Mesenchymal stem cell (in vitro differentiated cells and primary cell): ENCODE measurements at regions not wholly inside any gene's neighbourhood (a gene's known extent, or its start where the extent isn't known, plus 50 kb on each side); places are given as distances from the start of the nearest gene placed in this dataset.

ENCODE experiments used
- DNase-seq: peaks from one replicate; pipeline ENCODE4 v3.0.0-alpha.2; 2013
- H2AFZ ChIP-seq: one replicate; pipeline ENCODE4 v1.6.1; 2013; ENCODE audit warnings: low read depth, mild to moderate bottlenecking, control low read depth, inconsistent platforms, low read length, moderate library complexity
- H2AK5ac ChIP-seq: 2 replicates; pipeline ENCODE4 v1.6.1; 2013; ENCODE audit warnings: low read length, moderate library complexity, mild to moderate bottlenecking, inconsistent platforms; ENCODE audit not compliant: severe bottlenecking
- H2BK120ac ChIP-seq: one replicate; pipeline ENCODE4 v1.6.1; 2013; ENCODE audit warnings: low read depth, mild to moderate bottlenecking, inconsistent platforms, low read length, moderate library complexity
- H2BK12ac ChIP-seq, 2 experiments: one replicate each; pipeline ENCODE4 v1.6.1; 2013; ENCODE audit warnings: inconsistent platforms in 2 of 2, low read length in 2 of 2, mild to moderate bottlenecking in 2 of 2, moderate library complexity in 2 of 2, control low read depth in 1 of 2
- H2BK15ac ChIP-seq: one replicate; pipeline ENCODE4 v1.6.1; 2013; ENCODE audit warnings: mild to moderate bottlenecking, low read depth, inconsistent platforms; ENCODE audit not compliant: poor library complexity, severe bottlenecking
- H2BK5ac ChIP-seq: 2 replicates; pipeline ENCODE4 v1.6.1; 2013; ENCODE audit warnings: low read depth, mild to moderate bottlenecking, low read length, control low read depth, inconsistent platforms; ENCODE audit not compliant: poor library complexity, severe bottlenecking
- H3K14ac ChIP-seq, 2 experiments: one replicate each; pipeline ENCODE4 v1.6.1; 2013; ENCODE audit warnings: inconsistent platforms in 2 of 2, low read length in 2 of 2, control low read depth in 1 of 2, mild to moderate bottlenecking in 1 of 2, moderate library complexity in 1 of 2
- H3K18ac ChIP-seq, 2 experiments: one replicate each; pipeline ENCODE4 v1.6.1; 2013; ENCODE audit warnings: inconsistent platforms in 2 of 2, low read length in 2 of 2, control low read depth in 1 of 2, low read depth in 1 of 2, mild to moderate bottlenecking in 1 of 2
- H3K23ac ChIP-seq, 2 experiments: one replicate each; pipeline ENCODE4 v1.6.1; 2013; ENCODE audit warnings: inconsistent platforms in 2 of 2, low read length in 2 of 2, mild to moderate bottlenecking in 2 of 2, moderate library complexity in 2 of 2, control low read depth in 1 of 2
- H3K27ac ChIP-seq: 2 replicates; pipeline ENCODE4 v1.5.1; 2013; ENCODE audit warnings: mild to moderate bottlenecking, moderate library complexity, low read length, control low read depth, inconsistent platforms; ENCODE audit not compliant: poor library complexity, severe bottlenecking
- H3K27me3 ChIP-seq, 2 experiments: 2 replicates each; pipeline versions ENCODE4 v1.6.1 to v1.7.0; 2013; ENCODE audit warnings: low read length in 2 of 2, mild to moderate bottlenecking in 2 of 2, moderate library complexity in 2 of 2, control low read depth in 1 of 2, inconsistent platforms in 1 of 2; ENCODE audit not compliant: control insufficient read depth in 1 of 2, insufficient read depth in 1 of 2
- H3K36me3 ChIP-seq, 2 experiments: 2 replicates each; pipeline versions ENCODE4 v1.6.1 to v1.7.0; 2013; ENCODE audit warnings: low read length in 2 of 2, control low read depth in 1 of 2, inconsistent platforms in 1 of 2, low read depth in 1 of 2, mild to moderate bottlenecking in 1 of 2; ENCODE audit not compliant: insufficient read depth in 2 of 2, control insufficient read depth in 1 of 2
- H3K4ac ChIP-seq, 2 experiments: one replicate each; pipeline ENCODE4 v1.6.1; 2013; ENCODE audit warnings: inconsistent platforms in 2 of 2, low read length in 2 of 2, mild to moderate bottlenecking in 2 of 2, moderate library complexity in 2 of 2, control low read depth in 1 of 2, low read depth in 1 of 2
- H3K4me1 ChIP-seq: 2 replicates; pipeline ENCODE4 v1.6.1; 2013; ENCODE audit warnings: low read depth, low read length, control low read depth; ENCODE audit not compliant: control insufficient read depth, insufficient read depth
- H3K4me2 ChIP-seq: 2 replicates; pipeline ENCODE4 v1.6.1; 2013; ENCODE audit warnings: low read length, mild to moderate bottlenecking, inconsistent platforms; ENCODE audit not compliant: poor library complexity, severe bottlenecking
- H3K4me3 ChIP-seq, 2 experiments: 2 replicates each; pipeline versions ENCODE4 v1.5.1 to v1.7.0; 2013; ENCODE audit warnings: low read length in 2 of 2, mild to moderate bottlenecking in 2 of 2, control low read depth in 1 of 2, low read depth in 1 of 2; ENCODE audit not compliant: insufficient read depth in 1 of 2
- H3K79me1 ChIP-seq: replicated peaks from 2 replicates; pipeline ENCODE4 v1.6.1; 2013; ENCODE audit warnings: mild to moderate bottlenecking, control low read depth, low read length, inconsistent platforms; ENCODE audit not compliant: poor library complexity, severe bottlenecking
- H3K9ac ChIP-seq: 2 replicates; pipeline ENCODE4 v1.7.0; 2013; ENCODE audit warnings: mild to moderate bottlenecking, low read length, moderate library complexity
- H3K9me3 ChIP-seq: 2 replicates; pipeline ENCODE4 v1.7.0; 2013; ENCODE audit warnings: mild to moderate bottlenecking, low read length; ENCODE audit not compliant: control insufficient read depth
- H4K8ac ChIP-seq: one replicate; pipeline ENCODE4 v1.6.1; 2013; ENCODE audit warnings: inconsistent platforms, mild to moderate bottlenecking, low read length, moderate library complexity
- H4K91ac ChIP-seq: one replicate; pipeline ENCODE4 v1.6.1; 2013; ENCODE audit warnings: mild to moderate bottlenecking, low read length, inconsistent platforms
- WGBS: methylation state at CpG from one replicate; pipeline ENCODE4 v1.1.7; 2013; ENCODE audit warnings: mixed read lengths; 5-methylcytosine and 5-hydroxymethylcytosine counted together

DNA sequence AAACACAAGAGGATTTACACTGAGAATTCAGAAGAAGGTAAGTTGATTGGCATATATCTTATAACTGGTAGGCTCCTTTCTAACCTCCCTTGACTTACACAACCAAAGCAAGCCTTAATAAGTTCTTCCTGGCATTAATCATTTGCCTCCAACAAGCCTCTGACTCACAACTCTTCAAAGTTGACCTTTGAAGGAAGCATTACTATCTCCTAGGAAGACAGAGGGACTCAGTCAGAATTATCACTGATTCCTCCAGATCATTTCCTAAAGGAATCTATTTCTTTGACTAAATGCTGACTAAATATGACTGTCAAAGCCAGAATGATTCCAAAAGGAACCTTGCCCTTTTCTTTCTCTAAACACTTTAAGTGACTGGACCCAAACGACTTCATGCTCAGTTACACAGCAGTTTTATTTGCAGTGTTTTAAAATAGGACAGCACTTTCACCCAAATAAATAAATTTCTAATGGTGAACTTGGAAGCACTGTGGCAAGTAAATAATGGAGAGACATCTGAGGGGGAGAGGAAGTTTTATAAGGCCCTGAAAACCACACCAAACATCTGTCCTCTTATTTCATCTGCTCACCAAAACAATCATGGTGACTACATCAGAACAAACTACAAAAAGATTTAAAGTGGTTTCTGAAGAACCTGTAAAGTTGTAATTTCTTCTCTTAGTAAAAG lies 128.2 kb downstream of the KLHL28 start:
- H3K18ac ChIP-seq = no peak overlapping the region
- H3K4ac ChIP-seq = no peak overlapping the region
- no peaks in the 10 kb centered on the region for H3K36me3 ChIP-seq
- whole genome bisulfite sequencing = no CpG with 5 or more reads among the region's 1 CpG
- no peak overlapping the region for H2BK12ac ChIP-seq
- no peak overlapping the region for H4K8ac ChIP-seq
- DNase-seq = peak; percentile 65
- no peaks in the 10 kb centered on the region for H3K27me3 ChIP-seq
- no peak overlapping the region for H3K27ac ChIP-seq
- H2BK15ac ChIP-seq = no peak overlapping the region
- H2AK5ac ChIP-seq = no peak overlapping the region
- no peak overlapping the region for H2BK120ac ChIP-seq
- H3K4me2 ChIP-seq = no peak overlapping the region
- no peak overlapping the region for H3K14ac ChIP-seq
- H3K9me3 ChIP-seq = no peaks in the 10 kb centered on the region
- no peak overlapping the region for H3K23ac ChIP-seq
- H4K91ac ChIP-seq = no peak overlapping the region
- no peaks in the 10 kb centered on the region for H3K4me1 ChIP-seq
- no peaks in the 10 kb centered on the region for H3K79me1 ChIP-seq
- no peak overlapping the region for H2AFZ ChIP-seq
- H2BK5ac ChIP-seq = no peak overlapping the region
- peak overlapping the region; percentile 40 for H3K9ac ChIP-seq
- H3K4me3 ChIP-seq = no peak overlapping the region

DNA sequence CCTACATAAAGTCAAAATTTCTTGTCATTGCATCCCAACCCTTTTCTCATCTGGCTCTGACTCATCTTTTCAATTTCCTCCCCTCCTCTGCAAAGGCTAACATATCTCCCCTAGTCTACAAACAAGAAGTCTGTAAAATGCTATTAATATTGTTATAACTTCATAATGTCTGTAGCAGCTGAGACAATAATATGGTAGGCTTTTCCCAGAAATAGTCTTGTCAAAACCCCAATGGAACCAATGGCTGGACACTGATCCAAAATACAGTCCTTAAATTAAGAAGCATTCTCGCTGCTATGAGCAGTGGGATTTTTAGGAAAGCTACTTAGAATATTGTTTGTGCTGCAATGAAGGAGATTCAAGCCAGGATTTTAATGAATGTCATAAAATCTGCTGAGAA lies 131.4 kb downstream of the KLHL28 start:
- Histone ChIP-seq H3K4me2 (no peak overlapping the region), H2BK5ac (no peak overlapping the region), H2AFZ (no peak overlapping the region), H2BK120ac (no peak overlapping the region), H2AK5ac (no peak overlapping the region), H3K4me3 (no peak overlapping the region), H2BK12ac (no peak overlapping the region), H3K36me3 (no peaks in the 10 kb centered on the region), H2BK15ac (no peak overlapping the region), H4K91ac (no peak overlapping the region), H3K9ac (no peak overlapping the region), H3K79me1 (no peaks in the 10 kb centered on the region), H3K18ac (no peak overlapping the region), H3K4me1 (no peaks in the 10 kb centered on the region), H3K27me3 (no peaks in the 10 kb centered on the region), H3K27ac (no peak overlapping the region), H3K14ac (no peak overlapping the region), H3K4ac (no peak overlapping the region), H3K23ac (no peak overlapping the region), H4K8ac (no peak overlapping the region), H3K9me3 (no peaks in the 10 kb centered on the region)
- DNase-seq = no peak
- WGBS = 83% methylated on average over 1 of the region's 1 CpG

GRCh38 chr14:44829021-44829420 lies 132.7 kb downstream of the KLHL28 start:
- Histone ChIP-seq H4K8ac (no peak overlapping the region), H2AFZ (no peak overlapping the region), H3K79me1 (no peaks in the 10 kb centered on the region), H3K9ac (no peak overlapping the region), H2BK5ac (no peak overlapping the region), H3K4me1 (no peaks in the 10 kb centered on the region), H2AK5ac (no peak overlapping the region), H3K36me3 (no peaks in the 10 kb centered on the region), H2BK120ac (no peak overlapping the region), H3K27ac (no peak overlapping the region), H3K14ac (no peak overlapping the region), H3K23ac (no peak overlapping the region), H2BK12ac (no peak overlapping the region), H3K9me3 (no peaks in the 10 kb centered on the region), H3K4me3 (no peak overlapping the region), H3K18ac (no peak overlapping the region), H3K4me2 (no peak overlapping the region), H3K27me3 (no peaks in the 10 kb centered on the region), H3K4ac (no peak overlapping the region), H2BK15ac (no peak overlapping the region), H4K91ac (no peak overlapping the region)
- WGBS = 86% methylated on average over 1 of the region's 1 CpG
- no peak for DNase-seq

DNA sequence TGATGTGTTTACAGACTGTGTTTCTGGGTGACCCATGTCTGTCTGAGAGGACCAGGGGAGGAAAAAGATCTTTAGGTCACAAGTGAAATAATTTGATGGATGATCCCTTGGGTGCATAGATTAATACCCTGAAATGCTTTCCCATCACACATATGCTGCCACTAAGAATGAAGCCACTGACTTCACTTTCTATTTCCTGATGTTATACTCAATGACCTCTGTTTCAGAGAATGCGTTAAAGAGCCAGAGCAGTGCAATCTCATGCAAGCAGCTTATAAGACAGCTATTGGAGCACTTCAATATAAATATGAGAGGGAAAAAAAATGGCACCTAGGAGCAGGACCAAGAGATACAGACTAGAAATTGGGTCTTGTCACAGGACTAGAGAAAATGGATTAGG lies 133.7 kb downstream of the KLHL28 start:
- no peak overlapping the region for H3K4ac ChIP-seq
- H4K91ac ChIP-seq = no peak overlapping the region
- WGBS = no CpG with 5 or more reads among the region's 1 CpG
- H3K9me3 ChIP-seq = no peaks in the 10 kb centered on the region
- H2BK5ac ChIP-seq = no peak overlapping the region
- H4K8ac ChIP-seq = no peak overlapping the region
- H2BK12ac ChIP-seq = no peak overlapping the region
- no peaks in the 10 kb centered on the region for H3K4me1 ChIP-seq
- DNase-seq = no peak
- no peak overlapping the region for H2AFZ ChIP-seq
- H3K14ac ChIP-seq = no peak overlapping the region
- H3K23ac ChIP-seq = no peak overlapping the region
- H2BK15ac ChIP-seq = no peak overlapping the region
- H3K9ac ChIP-seq = no peak overlapping the region
- H2AK5ac ChIP-seq = no peak overlapping the region
- no peak overlapping the region for H2BK120ac ChIP-seq
- no peaks in the 10 kb centered on the region for H3K79me1 ChIP-seq
- no peak overlapping the region for H3K27ac ChIP-seq
- no peak overlapping the region for H3K4me3 ChIP-seq
- no peaks in the 10 kb centered on the region for H3K27me3 ChIP-seq
- H3K4me2 ChIP-seq = no peak overlapping the region
- no peaks in the 10 kb centered on the region for H3K36me3 ChIP-seq
- no peak overlapping the region for H3K18ac ChIP-seq
